Tibial nerve (tissue), 3 donors: ENCODE measurements at regions not wholly inside any gene's neighbourhood (a gene's known extent, or its start where the extent isn't known, plus 50 kb on each side); places are given as distances from the start of the nearest gene placed in this dataset.

ENCODE experiments used
- CTCF ChIP-seq, 5 experiments: fragments of 200-600 bp in 3 of 5; fragments of 450-650 bp in 2 of 5; sonication (generic) in 3 of 5; IDR thresholded peaks; one replicate each; pipeline ENCODE4 v1.5.1; 2016 to 2019; ENCODE audit warnings: antibody characterized with exemption in 5 of 5, mild to moderate bottlenecking in 3 of 5, moderate library complexity in 2 of 5
- POLR2A ChIP-seq, 2 donors: fragments of 450-650 bp; IDR thresholded peaks; one replicate each; pipeline ENCODE4 v1.6.1; 2017; ENCODE audit warnings: antibody characterized with exemption in 2 of 2, mild to moderate bottlenecking in 2 of 2, moderate library complexity in 2 of 2

DNA sequence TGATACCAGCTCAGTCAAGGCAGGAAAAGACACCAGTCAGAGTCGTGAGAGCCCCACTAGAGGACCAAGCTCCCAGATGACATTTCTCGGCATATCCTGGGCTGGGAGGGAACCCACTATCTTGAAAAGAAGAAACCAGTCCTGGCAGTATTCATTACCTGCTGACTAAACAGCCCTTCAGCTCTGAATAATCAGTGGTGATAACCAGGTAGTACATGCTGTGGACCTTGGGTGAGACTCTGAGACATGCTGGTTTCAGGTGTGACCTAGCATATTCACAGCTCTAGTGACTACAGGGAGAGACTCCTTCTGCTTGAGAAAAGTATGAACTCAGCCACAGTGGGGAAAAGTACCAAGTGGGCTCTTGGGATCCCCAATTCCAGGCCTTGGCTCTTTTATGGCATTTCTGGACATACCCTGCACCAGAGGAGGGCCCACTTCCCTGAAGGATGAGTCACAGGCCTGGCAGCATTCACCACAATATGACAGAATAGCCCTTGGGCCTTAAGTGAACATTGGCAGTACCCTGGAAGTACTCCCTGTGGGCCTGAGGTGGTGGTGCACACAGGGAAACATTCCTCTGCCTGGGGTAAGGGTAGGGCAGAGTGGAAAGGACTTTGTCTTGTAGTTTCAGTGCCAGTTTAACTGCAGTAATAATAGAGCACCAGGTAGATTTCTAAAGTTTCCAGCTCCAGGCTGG lies 82.6 kb upstream of the SLC38A4 start:
- TF ChIP-seq CTCF (IDR thresholded peaks at IDR 0.05) (no peak), POLR2A (IDR thresholded peaks at IDR 0.05) (no peak)
